Natural killer cell (primary cell): ENCODE measurements at regions not wholly inside any gene's neighbourhood (a gene's known extent, or its start where the extent isn't known, plus 50 kb on each side); places are given as distances from the start of the nearest gene placed in this dataset.

Source experiments
- ATAC-seq, 3 donors: fragments of 150-1000 bp in 2 of 3; fragments of 200-7000 bp in 1 of 3; cut with Tn5 transposase; 1 replicate in 1 of 3; 2 replicates in 2 of 3; pipeline ENCODE4 v1.10.0; 2021; ENCODE audit warnings: mild to moderate bottlenecking in 2 of 3, moderate library complexity in 2 of 3
- DNase-seq, 2 donors: peaks; one replicate each; pipeline versions ENCODE4 v3.0.0 to v3.0.0-alpha.2; 2013 to 2021; ENCODE audit warnings: mixed read lengths in 1 of 2
- H3K27ac ChIP-seq: one replicate; pipeline ENCODE4 v1.5.1; 2013; ENCODE audit warnings: mild to moderate bottlenecking, low read length
- H3K27me3 ChIP-seq: one replicate; pipeline ENCODE4 v1.6.1; 2013; ENCODE audit warnings: low read length; ENCODE audit not compliant: control insufficient read depth, insufficient read depth
- H3K36me3 ChIP-seq: one replicate; pipeline ENCODE4 v1.6.1; 2013; ENCODE audit warnings: low read length; ENCODE audit not compliant: control insufficient read depth, insufficient read depth
- H3K4me1 ChIP-seq: one replicate; pipeline ENCODE4 v1.6.1; 2013; ENCODE audit warnings: low read length; ENCODE audit not compliant: control insufficient read depth, insufficient read depth
- H3K4me3 ChIP-seq: one replicate; pipeline ENCODE4 v1.5.1; 2013; ENCODE audit warnings: low read length
- H3K9me3 ChIP-seq: one replicate; pipeline ENCODE4 v1.6.1; 2013; ENCODE audit warnings: low read length; ENCODE audit not compliant: control insufficient read depth, insufficient read depth
- H3K27ac Mint-ChIP-seq, 2 donors: one replicate each; pipeline ENCODE4 v1.8.0; 2022; ENCODE audit warnings: mild to moderate bottlenecking in 2 of 2, mixed read lengths in 2 of 2, moderate library complexity in 1 of 2
- H3K27me3 Mint-ChIP-seq, 2 donors: one replicate each; pipeline ENCODE4 v1.8.0; 2022; ENCODE audit warnings: low read depth in 2 of 2, mixed read lengths in 2 of 2
- H3K36me3 Mint-ChIP-seq: one replicate; pipeline ENCODE4 v1.8.0; 2022; ENCODE audit warnings: mixed read lengths
- H3K4me1 Mint-ChIP-seq, 2 donors: one replicate each; pipeline ENCODE4 v1.8.0; 2022; ENCODE audit warnings: mixed read lengths in 2 of 2
- H3K4me3 Mint-ChIP-seq: one replicate; pipeline ENCODE4 v1.8.0; 2022; ENCODE audit warnings: mild to moderate bottlenecking, moderate library complexity, mixed read lengths
- H3K9me3 Mint-ChIP-seq, 2 donors: one replicate each; pipeline ENCODE4 v1.8.0; 2022; ENCODE audit warnings: mixed read lengths in 2 of 2
- WGBS: methylation state at CpG from one replicate; pipeline ENCODE4 v1.1.7; 2013; ENCODE audit warnings: missing lambda C conversion rate; ENCODE audit not compliant: insufficient coverage; 5-methylcytosine and 5-hydroxymethylcytosine counted together
- intact Hi-C: fragments of 100-400 bp; cut with micrococcal nuclease; formaldehyde crosslinking; loops from one replicate; pipeline ENCODE4 v1.14.2; 2022
- TF ChIP-seq, protein P1 (sequence below): fragments of 200-600 bp; IDR thresholded peaks from one replicate; pipeline ENCODE4 v1.8.0; 2022; ENCODE audit warnings: antibody characterized with exemption

DNA sequence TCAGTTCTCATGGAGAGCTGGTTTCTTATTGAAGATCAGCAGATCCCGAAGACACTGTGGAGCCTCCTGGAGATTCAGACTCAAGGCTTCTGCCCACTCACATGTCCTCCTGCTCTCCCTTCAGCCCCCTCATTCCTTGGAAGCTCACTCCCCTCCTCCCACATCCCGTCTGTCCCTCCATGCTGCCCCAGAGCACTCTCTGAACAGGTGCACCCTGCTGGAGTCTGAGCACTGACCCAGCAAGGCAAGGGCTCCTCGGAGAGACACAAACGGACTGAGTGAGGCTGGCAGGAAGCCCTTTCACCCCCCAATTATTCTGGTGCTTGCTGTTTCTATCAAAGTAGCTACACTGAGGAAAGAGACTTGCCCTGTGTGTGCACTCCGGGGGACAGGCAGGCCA, 374.0 kb downstream of the UQCRFS1 start:
- 62% methylated on average over 5 of the region's 5 CpGs for WGBS
- no peaks in the 10 kb centered on the region for H3K9me3 ChIP-seq
- Mint-ChIP-seq H3K4me3 (no peak overlapping the region), H3K27ac (no peak overlapping the region), H3K27me3 (peaks cover 6 to 10% of the 10 kb centered on the region in 2 donors), H3K36me3 (no peaks in the 10 kb centered on the region), H3K4me1 (no peaks in the 10 kb centered on the region), H3K9me3 (no peaks in the 10 kb centered on the region)
- H3K4me1 ChIP-seq: no peaks in the 10 kb centered on the region
- no peak overlapping the region for H3K27ac ChIP-seq
- intact Hi-C loops: no loop called here
- DNase-seq (no peak), ATAC-seq (no peak)
- no peaks in the 10 kb centered on the region for H3K36me3 ChIP-seq
- H3K4me3 ChIP-seq: no peak overlapping the region
- no peaks in the 10 kb centered on the region for H3K27me3 ChIP-seq
- TF ChIP-seq, protein P1, sequence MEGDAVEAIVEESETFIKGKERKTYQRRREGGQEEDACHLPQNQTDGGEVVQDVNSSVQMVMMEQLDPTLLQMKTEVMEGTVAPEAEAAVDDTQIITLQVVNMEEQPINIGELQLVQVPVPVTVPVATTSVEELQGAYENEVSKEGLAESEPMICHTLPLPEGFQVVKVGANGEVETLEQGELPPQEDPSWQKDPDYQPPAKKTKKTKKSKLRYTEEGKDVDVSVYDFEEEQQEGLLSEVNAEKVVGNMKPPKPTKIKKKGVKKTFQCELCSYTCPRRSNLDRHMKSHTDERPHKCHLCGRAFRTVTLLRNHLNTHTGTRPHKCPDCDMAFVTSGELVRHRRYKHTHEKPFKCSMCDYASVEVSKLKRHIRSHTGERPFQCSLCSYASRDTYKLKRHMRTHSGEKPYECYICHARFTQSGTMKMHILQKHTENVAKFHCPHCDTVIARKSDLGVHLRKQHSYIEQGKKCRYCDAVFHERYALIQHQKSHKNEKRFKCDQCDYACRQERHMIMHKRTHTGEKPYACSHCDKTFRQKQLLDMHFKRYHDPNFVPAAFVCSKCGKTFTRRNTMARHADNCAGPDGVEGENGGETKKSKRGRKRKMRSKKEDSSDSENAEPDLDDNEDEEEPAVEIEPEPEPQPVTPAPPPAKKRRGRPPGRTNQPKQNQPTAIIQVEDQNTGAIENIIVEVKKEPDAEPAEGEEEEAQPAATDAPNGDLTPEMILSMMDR: no peak

DNA sequence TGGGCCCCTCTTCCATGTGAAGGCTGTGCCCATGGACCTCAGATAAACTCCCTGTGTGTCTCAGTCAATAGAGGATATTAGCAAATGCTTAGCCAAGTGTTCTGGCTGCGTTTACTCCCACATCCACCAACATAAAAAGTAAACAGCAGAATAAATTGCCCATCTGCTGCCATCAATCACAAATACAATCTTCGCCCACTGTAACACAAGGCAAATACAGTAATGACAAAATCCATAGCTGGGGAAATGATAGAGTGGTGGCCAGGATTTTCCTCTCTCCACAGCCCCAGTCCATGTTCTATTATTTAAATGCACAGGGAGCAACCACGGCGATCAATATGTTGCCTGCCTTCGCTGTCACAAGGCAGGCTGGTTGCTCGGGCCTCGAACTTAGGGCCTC, 376.5 kb downstream of the UQCRFS1 start:
- Mint-ChIP-seq H3K36me3 (no peaks in the 10 kb centered on the region), H3K27me3 (peaks cover 6 to 10% of the 10 kb centered on the region in 2 donors), H3K4me1 (no peaks in the 10 kb centered on the region), H3K27ac (no peak overlapping the region), H3K4me3 (no peak overlapping the region), H3K9me3 (no peaks in the 10 kb centered on the region)
- no peaks in the 10 kb centered on the region for H3K9me3 ChIP-seq
- H3K27me3 ChIP-seq: no peaks in the 10 kb centered on the region
- H3K36me3 ChIP-seq: no peaks in the 10 kb centered on the region
- no peak overlapping the region for H3K4me3 ChIP-seq
- DNase-seq: no peak
- 89% methylated on average over 7 of the region's 7 CpGs for WGBS
- no peak overlapping the region for H3K27ac ChIP-seq
- TF ChIP-seq, protein P1: no peak
- intact Hi-C loops: no loop called here
- ATAC-seq: no peak
- H3K4me1 ChIP-seq: no peaks in the 10 kb centered on the region

DNA sequence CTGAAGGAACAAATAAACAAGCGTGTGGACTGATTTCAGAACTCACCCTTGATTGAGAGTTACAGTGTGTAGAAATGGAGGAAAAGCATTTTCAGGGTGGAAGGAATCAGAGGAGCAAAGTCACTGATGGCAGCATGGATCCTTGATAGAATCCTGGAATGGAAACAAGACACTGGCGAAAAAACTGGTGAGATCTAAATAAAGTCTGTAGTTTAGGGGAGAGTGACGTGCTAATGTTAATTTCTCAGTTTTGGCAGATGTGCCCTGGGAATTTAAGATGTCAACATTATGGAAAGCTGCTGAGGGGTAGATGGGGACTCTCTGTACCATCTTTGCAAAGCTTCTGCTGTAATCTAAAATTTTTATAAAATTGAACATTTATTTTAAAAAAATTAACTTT, 378.0 kb downstream of the UQCRFS1 start:
- H3K9me3 Mint-ChIP-seq: no peaks in the 10 kb centered on the region
- TF ChIP-seq, protein P1: no peak

DNA sequence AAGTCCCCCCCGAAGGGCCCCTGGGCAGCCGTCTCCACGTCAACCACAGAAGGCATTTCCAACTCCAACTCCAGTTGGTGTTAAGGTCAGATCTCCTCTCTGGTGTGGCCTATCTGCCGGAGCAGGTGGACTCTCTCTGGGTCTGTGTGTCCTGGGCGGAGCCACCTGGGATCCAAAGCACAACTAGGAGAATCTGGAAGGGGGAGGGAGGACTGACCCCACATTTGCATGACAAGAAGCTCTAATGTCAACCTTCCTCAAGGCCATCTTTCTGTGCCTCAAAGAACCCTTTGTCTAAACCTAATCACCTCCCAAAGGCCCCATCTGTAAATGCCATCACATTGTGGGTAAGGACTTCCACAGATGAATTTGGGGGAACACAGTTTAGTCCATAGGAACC, 381.5 kb downstream of the UQCRFS1 start:
- H3K27me3 Mint-ChIP-seq: peaks cover 7 to 10% of the 10 kb centered on the region in 2 donors
- ATAC-seq: no peak
- no peaks in the 10 kb centered on the region for H3K4me1 ChIP-seq
- H3K27ac ChIP-seq: no peak overlapping the region
- DNase-seq: no peak
- TF ChIP-seq, protein P1: no peak
- no peaks in the 10 kb centered on the region for H3K36me3 ChIP-seq
- 86% methylated on average over 5 of the region's 5 CpGs for WGBS
- no peaks in the 10 kb centered on the region for H3K27me3 ChIP-seq
- H3K36me3 Mint-ChIP-seq: no peaks in the 10 kb centered on the region
- no peak overlapping the region for H3K4me3 Mint-ChIP-seq
- no peak overlapping the region for H3K27ac Mint-ChIP-seq
- no peaks in the 10 kb centered on the region for H3K9me3 ChIP-seq
- H3K4me3 ChIP-seq: no peak overlapping the region
- no peaks in the 10 kb centered on the region for H3K9me3 Mint-ChIP-seq
- intact Hi-C loops: no loop called here
- H3K4me1 Mint-ChIP-seq: no peaks in the 10 kb centered on the region

More for the DNA sequence above, 378.0 kb downstream of the UQCRFS1 start:
- ATAC-seq (no peak), DNase-seq (no peak)
- Mint-ChIP-seq H3K27me3 (peaks cover 4 to 10% of the 10 kb centered on the region in 2 donors), H3K27ac (no peak overlapping the region), H3K36me3 (no peaks in the 10 kb centered on the region), H3K4me3 (no peak overlapping the region), H3K4me1 (no peaks in the 10 kb centered on the region)
- Histone ChIP-seq H3K9me3 (no peaks in the 10 kb centered on the region), H3K27me3 (no peaks in the 10 kb centered on the region), H3K27ac (no peak overlapping the region), H3K4me1 (no peaks in the 10 kb centered on the region), H3K36me3 (no peaks in the 10 kb centered on the region), H3K4me3 (no peak overlapping the region)
- intact Hi-C loops: no loop called here
- WGBS: 56% methylated on average over 3 of the region's 3 CpGs
